ENCODE measurements at regions not wholly inside any gene's neighbourhood (a gene's known extent, or its start where the extent isn't known, plus 50 kb on each side); places are given as distances from the start of the nearest gene placed in this dataset.

DNA sequence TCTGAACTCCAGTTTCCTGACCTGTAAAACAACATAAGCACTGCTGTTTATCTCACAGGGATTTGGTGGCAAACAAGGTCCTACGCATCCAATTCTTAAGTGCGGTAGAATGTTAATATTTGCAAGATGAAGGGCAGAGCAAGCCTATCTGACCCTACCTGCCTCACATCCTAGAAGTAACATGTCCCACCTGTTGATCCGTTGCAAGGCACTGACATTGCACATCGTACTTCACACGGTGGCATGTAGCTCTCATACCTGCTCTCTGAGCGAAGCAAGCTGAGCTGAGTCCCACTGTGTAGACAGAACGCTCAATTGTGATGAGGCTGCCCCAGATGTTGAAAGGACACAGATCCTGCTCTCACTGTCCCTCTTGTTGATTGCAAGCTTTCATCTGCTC lies 154.7 kb upstream of the PDE10A start:
- no peak for TF ChIP-seq POLR2A (IDR thresholded peaks at IDR 0.05)
- TF ChIP-seq, protein P1, sequence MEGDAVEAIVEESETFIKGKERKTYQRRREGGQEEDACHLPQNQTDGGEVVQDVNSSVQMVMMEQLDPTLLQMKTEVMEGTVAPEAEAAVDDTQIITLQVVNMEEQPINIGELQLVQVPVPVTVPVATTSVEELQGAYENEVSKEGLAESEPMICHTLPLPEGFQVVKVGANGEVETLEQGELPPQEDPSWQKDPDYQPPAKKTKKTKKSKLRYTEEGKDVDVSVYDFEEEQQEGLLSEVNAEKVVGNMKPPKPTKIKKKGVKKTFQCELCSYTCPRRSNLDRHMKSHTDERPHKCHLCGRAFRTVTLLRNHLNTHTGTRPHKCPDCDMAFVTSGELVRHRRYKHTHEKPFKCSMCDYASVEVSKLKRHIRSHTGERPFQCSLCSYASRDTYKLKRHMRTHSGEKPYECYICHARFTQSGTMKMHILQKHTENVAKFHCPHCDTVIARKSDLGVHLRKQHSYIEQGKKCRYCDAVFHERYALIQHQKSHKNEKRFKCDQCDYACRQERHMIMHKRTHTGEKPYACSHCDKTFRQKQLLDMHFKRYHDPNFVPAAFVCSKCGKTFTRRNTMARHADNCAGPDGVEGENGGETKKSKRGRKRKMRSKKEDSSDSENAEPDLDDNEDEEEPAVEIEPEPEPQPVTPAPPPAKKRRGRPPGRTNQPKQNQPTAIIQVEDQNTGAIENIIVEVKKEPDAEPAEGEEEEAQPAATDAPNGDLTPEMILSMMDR (IDR thresholded peaks at IDR 0.05), result no peak
